Muscle layer of duodenum (tissue), 2 donors: ENCODE measurements at regions not wholly inside any gene's neighbourhood (a gene's known extent, or its start where the extent isn't known, plus 50 kb on each side); places are given as distances from the start of the nearest gene placed in this dataset.
A peak's percentile ranks its signal among the peaks of the same experiment; 100 is the strongest.

Source experiments
- H3K27ac ChIP-seq: one replicate; pipeline ENCODE4 v1.7.0; 2013; ENCODE audit warnings: mild to moderate bottlenecking, low read length
- H3K27me3 ChIP-seq: one replicate; pipeline ENCODE4 v1.7.0; 2013; ENCODE audit warnings: low read depth, mild to moderate bottlenecking, control low read depth, low read length
- H3K36me3 ChIP-seq, 2 donors: one replicate each; pipeline ENCODE4 v1.7.0; 2013; ENCODE audit warnings: low read length in 2 of 2, control low read depth in 1 of 2, mild to moderate bottlenecking in 1 of 2; ENCODE audit not compliant: insufficient read depth in 2 of 2, control insufficient read depth in 1 of 2
- H3K4me1 ChIP-seq, 2 donors: one replicate each; pipeline ENCODE4 v1.7.0; 2013; ENCODE audit warnings: low read length in 2 of 2, mild to moderate bottlenecking in 2 of 2, control low read depth in 1 of 2, moderate library complexity in 1 of 2; ENCODE audit not compliant: insufficient read depth in 2 of 2, control insufficient read depth in 1 of 2
- H3K4me3 ChIP-seq, 2 donors: one replicate each; pipeline ENCODE4 v1.7.0; 2013; ENCODE audit warnings: low read length in 2 of 2, low read depth in 1 of 2, mild to moderate bottlenecking in 1 of 2
- H3K9me3 ChIP-seq, 2 donors: one replicate each; pipeline ENCODE4 v1.7.0; 2013; ENCODE audit warnings: low read length in 2 of 2, control low read depth in 1 of 2, mild to moderate bottlenecking in 1 of 2; ENCODE audit not compliant: control insufficient read depth in 1 of 2
- donor health status: healthy.

DNA sequence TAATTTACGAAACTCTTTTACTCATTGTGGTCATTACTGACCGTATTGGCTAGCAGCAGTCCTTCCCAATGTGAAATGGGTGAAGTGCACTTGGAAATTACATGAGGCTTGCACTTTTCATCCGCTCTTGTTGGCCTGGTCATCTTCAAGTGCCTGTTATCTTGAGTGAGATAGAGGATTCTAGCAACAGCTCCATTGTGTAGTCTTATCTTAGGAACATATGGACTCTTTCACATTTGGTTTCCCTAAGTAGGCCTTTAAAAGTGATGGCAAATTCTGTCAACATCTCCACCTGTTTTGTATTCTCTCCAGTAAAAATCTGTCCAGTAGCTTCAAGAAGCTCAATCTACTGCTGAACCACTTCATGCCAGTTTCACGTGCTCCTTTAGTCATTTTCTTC is 114.8 kb upstream of the MARCKS start:
- peaks cover 0 to 5% of the 10 kb centered on the region in 2 donors for H3K4me1 ChIP-seq
- H3K27ac ChIP-seq: no peak overlapping the region
- H3K4me3 ChIP-seq: no peak overlapping the region
- no peaks in the 10 kb centered on the region for H3K36me3 ChIP-seq
- H3K27me3 ChIP-seq: no peaks in the 10 kb centered on the region
- H3K9me3 ChIP-seq: no peaks in the 10 kb centered on the region

DNA sequence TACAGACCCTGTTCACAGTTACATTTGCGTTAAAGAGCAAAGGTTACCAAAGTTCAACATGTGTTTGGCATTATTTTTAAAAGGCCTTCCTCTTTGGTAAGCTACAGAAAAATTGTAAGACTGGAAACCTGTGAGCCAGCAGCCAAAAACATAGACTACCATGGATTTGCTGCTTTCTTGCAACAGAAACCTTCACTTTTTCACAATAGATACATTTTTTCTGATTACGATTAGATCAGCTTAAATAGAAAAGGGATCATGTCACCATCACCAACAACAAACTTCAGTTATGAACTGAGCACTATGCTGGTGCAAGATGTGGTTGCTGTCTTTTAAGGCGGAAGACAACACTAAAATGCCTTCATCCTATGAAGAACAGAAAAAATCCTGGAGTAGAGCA is 112.3 kb upstream of the MARCKS start:
- no peaks in the 10 kb centered on the region for H3K9me3 ChIP-seq
- no peaks in the 10 kb centered on the region for H3K27me3 ChIP-seq
- H3K27ac ChIP-seq: no peak overlapping the region
- peaks cover 0 to 5% of the 10 kb centered on the region in 2 donors for H3K4me1 ChIP-seq
- no peaks in the 10 kb centered on the region for H3K36me3 ChIP-seq
- H3K4me3 ChIP-seq: no peak overlapping the region

DNA sequence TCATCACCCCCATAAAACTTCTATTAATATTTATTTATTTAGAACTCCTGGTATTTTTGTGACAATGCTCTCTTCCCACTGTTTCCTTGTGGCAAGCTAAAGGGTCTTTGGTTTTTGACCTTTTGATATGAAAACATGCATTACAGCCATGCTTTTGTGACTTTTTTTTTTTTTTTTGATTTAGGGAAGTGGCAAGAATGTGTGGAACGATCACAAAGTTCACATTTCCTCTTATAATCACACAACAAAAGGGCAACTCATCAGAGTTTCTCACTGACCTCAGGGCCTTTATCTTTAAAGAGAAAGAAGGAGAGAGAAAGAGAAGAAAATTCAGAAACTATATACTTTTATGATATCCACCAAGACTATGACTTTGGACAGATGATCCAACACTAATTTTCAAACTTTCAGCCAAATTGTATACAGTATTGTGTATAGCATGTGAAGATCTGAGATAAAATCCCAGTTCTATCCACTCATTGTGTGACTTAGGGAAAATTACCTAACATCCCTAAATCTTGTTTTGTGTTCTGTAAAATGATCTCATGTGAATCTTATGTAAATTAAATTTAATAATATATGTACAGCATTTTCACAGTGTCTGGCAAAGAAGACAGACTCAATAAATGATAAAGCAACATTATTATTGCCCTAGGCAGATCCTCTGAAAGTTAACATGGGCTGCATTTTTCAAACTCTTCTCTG is 106.8 kb upstream of the MARCKS start:
- no peak overlapping the region for H3K27ac ChIP-seq
- peaks cover 0 to 5% of the 10 kb centered on the region in 2 donors for H3K4me1 ChIP-seq
- H3K9me3 ChIP-seq: no peaks in the 10 kb centered on the region
- no peaks in the 10 kb centered on the region for H3K36me3 ChIP-seq
- no peak overlapping the region for H3K4me3 ChIP-seq
- no peaks in the 10 kb centered on the region for H3K27me3 ChIP-seq

DNA sequence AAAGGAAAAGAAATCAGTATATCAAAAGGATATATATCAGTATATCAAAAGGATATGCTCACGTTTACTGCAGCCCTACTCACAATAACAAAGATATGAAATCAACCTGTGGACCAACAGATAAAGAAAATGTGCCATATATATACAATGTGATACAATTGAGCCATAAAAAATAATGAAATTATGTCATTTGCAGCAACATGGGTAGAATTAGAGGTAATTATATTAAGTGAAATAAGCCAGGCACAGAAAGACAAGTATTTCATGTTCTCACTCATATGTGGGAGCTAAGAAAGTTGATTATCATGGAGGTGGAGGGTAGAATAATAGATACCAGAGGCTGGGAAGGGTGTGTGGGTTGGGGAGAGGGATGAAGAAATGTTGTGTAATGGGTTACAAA is 102.9 kb upstream of the MARCKS start:
- no peaks in the 10 kb centered on the region for H3K4me1 ChIP-seq
- H3K36me3 ChIP-seq: no peaks in the 10 kb centered on the region
- no peak overlapping the region for H3K27ac ChIP-seq
- H3K4me3 ChIP-seq: no peak overlapping the region
- H3K9me3 ChIP-seq: no peaks in the 10 kb centered on the region
- no peaks in the 10 kb centered on the region for H3K27me3 ChIP-seq

DNA sequence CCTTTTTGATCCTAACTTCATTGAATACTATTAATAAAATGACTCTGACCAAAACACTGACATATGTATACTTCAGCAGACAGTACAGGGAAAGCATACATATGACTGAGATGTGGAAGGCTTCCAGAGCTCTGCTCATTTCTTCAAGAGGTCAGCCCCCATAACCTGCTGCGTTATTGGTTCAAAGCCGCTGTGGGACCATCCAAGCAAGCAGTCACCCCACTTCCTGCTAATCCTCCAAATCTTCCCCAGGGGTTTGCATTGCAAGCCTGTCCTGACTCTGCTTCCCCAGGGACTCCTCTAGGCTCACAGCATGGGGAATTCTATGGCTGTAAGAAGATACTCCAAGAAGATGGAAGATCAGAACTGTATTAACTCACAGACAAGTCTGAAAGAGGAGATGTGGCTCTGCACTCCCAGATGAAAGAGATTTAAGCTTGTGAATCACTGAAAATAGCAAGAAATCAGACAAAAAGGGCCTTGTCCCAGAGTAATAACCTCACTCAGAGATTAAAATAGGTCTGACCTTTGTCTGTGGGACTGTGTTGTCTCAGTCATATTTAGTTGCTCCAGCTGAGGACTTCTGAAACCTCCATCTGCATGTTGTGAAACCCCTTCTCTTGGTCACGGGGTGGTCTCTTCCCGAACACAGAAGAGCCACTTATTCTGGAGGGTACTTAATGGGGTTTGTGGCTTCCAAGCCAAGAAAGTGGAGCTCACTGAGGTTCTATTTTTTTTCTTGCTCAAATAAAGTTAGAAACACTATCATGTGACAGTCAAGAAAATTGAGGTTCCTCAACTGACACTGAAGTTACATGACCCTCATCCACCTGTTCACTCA is 101.5 kb upstream of the MARCKS start:
- H3K9me3 ChIP-seq: no peaks in the 10 kb centered on the region
- H3K27ac ChIP-seq: no peak overlapping the region
- no peaks in the 10 kb centered on the region for H3K27me3 ChIP-seq
- no peak overlapping the region for H3K4me3 ChIP-seq
- H3K4me1 ChIP-seq: no peaks in the 10 kb centered on the region
- no peaks in the 10 kb centered on the region for H3K36me3 ChIP-seq

DNA sequence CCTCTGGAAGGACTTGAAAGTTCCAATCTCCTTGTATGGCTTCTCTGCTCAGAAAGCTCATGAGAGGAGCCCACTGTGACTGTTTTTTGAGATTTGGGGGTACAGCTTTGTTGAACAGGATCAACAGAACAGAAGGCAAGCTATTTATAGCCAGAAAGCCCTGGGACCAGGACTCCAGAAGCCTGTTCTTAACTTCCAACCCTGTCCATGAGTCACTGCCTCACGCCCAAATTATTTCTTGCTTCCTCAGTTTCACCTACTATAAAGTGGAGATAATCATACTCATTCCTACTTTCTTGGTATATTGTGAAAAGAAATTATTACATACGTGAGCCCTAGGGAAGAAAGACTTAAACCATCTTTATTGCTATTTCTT is 100.9 kb upstream of the MARCKS start:
- Histone ChIP-seq H3K9me3 (no peaks in the 10 kb centered on the region), H3K4me3 (no peak overlapping the region), H3K27ac (no peak overlapping the region), H3K27me3 (no peaks in the 10 kb centered on the region), H3K4me1 (no peaks in the 10 kb centered on the region), H3K36me3 (no peaks in the 10 kb centered on the region)

DNA sequence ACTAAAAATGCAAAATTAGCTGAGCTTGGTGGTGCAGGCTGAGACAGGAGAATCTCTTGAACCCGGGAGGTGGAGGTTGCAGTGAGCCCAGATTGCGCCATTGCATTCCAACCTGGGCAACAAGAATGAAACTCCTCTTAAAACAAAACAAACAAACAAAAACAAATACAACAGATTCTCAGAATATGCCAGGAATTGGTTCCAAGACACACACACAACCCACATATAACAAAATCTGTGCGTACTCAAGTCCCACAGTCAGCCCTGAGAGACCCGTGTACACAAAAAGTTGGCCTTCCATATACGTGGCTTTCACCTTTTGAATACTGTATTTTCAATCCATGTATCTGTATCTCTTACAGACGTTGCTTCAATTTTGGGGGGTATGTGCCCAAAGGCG is 98.9 kb upstream of the MARCKS start:
- H3K4me3 ChIP-seq: no peak overlapping the region
- H3K27me3 ChIP-seq: no peaks in the 10 kb centered on the region
- no peaks in the 10 kb centered on the region for H3K36me3 ChIP-seq
- H3K4me1 ChIP-seq: peaks cover 0 to 4% of the 10 kb centered on the region in 2 donors
- no peak overlapping the region for H3K27ac ChIP-seq
- no peaks in the 10 kb centered on the region for H3K9me3 ChIP-seq

DNA sequence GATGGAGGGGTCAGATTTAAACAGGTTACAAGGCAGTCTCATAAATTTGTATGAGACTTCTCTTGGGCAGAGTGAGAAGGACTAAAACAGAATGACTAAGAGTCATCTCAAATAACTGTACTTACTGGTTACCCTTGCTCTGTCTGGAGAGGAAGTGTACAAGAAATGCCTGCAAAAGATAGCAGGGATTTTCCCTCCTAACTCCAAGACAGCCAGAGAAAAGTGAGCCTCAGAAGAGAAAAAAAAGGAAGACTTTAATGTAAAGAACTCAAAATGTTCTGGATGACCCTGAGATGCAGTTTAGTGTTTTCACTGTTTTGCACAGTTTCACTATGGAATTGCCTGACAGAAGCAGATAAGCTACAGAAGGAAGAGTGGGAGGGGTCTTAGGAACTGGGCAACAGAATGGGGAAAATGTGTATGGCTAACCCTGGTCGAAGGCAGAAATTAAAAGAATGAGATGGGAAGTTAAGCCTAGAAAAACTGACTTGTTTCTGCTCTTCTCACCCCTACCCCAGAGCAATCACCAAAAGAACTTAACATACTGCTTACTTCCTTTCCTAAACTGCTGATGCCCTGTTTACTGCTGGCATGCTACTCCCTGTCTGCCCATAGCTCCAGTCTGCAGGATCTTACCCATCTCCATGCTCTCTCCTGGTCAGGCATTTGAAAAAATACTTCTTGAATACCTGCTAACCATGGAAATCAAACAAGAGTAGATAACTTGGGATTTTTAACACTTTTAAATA is 98.1 kb upstream of the MARCKS start:
- H3K36me3 ChIP-seq: no peaks in the 10 kb centered on the region
- H3K27ac ChIP-seq: no peak overlapping the region

DNA sequence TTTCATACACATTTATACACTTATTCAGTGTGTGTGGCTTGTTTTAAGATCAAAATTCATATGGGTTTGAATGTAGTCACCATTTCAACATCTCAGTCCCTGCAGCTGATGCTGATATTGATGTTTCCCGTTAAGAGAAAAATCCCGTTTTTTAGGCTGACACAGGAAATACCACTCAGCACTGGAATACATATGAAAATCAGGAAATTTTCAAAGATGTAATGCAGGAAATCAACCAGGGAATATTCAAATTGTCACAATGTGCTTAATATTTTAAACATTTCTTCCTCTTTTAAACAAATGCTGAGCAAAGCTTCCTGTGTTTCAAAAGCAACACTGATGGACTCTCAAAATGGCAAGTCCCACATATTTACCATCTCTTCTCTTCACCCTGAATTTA is 94.5 kb upstream of the MARCKS start:
- Histone ChIP-seq H3K27ac (no peak overlapping the region), H3K4me1 (peaks cover 0 to 5% of the 10 kb centered on the region in 2 donors), H3K4me3 (no peak overlapping the region), H3K36me3 (no peaks in the 10 kb centered on the region), H3K27me3 (no peaks in the 10 kb centered on the region), H3K9me3 (no peaks in the 10 kb centered on the region)

More for the DNA sequence above, 98.1 kb upstream of the MARCKS start:
- Histone ChIP-seq H3K27me3 (no peaks in the 10 kb centered on the region), H3K4me1 (peaks cover 0 to 5% of the 10 kb centered on the region in 2 donors), H3K4me3 (no peak overlapping the region), H3K9me3 (no peaks in the 10 kb centered on the region)

DNA sequence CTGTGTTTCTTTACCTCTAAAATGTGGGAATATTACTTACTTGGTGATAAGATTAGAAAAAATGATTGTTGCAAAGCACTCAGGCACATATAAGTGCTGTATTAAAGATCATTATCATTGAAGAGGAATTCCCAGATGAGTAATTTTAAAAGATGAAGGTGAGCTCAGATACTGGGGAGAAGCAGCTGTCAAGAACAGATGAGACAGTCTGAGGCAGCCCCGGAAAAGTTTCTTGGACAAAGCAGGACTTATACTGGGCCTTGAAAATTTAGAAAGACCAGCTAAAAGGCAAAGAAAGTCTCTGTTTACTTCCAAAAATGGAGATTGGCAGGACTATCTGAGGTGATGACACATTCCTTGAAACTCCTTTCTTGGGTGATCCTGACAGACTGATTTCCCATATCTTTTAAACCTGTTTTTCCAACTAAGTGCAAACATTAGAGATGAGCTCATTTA is 93.8 kb upstream of the MARCKS start:
- Histone ChIP-seq H3K9me3 (no peaks in the 10 kb centered on the region), H3K27me3 (no peaks in the 10 kb centered on the region), H3K4me1 (peaks cover 0 to 5% of the 10 kb centered on the region in 2 donors), H3K36me3 (no peaks in the 10 kb centered on the region), H3K27ac (peak overlapping the region; percentile 19), H3K4me3 (no peak overlapping the region)

DNA sequence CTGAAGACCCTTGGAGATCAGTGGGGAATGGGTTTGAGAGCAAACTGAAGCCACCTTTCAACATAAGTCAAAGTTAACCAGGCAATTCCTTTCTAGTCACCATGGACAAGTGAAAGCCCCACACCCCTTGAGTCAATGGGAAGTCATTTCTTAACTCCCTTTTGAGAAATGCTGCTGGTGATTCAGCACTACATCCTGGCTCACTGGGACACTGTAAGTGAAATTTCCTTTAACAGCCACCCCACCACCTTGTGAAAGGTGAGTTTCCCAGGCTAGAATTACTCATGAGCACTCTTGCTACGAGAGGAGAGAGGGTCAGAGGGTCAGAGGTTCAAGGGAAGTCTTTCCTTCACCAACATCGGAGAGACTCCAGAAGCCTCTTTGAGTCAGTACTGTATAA is 93.3 kb upstream of the MARCKS start:
- no peaks in the 10 kb centered on the region for H3K27me3 ChIP-seq
- no peaks in the 10 kb centered on the region for H3K36me3 ChIP-seq
- H3K9me3 ChIP-seq: no peaks in the 10 kb centered on the region
- H3K4me1 ChIP-seq: peaks cover 0 to 5% of the 10 kb centered on the region in 2 donors
- H3K27ac ChIP-seq: peak overlapping the region; percentile 19
- H3K4me3 ChIP-seq: no peak overlapping the region
